ENCODE measurements at regions not wholly inside any gene's neighbourhood (a gene's known extent, or its start where the extent isn't known, plus 50 kb on each side); places are given as distances from the start of the nearest gene placed in this dataset.

GRCh38 chr2:6081955-6082624, 389.9 kb downstream of the SOX11 start:
- Mint-ChIP-seq H3K27me3 (no peaks in the 10 kb centered on the region), H3K9me3 (no peaks in the 10 kb centered on the region), H3K4me3 (no peak overlapping the region), H3K4me1 (no peaks in the 10 kb centered on the region), H3K36me3 (ENCODE audit: low read depth) (no peaks in the 10 kb centered on the region), H3K27ac (no peak overlapping the region)
- no peak for DNase-seq
- POLR2A ChIA-PET, result no interaction called here
- CTCF ChIA-PET, result no interaction called here

GRCh38 chr2:6082625-6083018, 390.4 kb downstream of the SOX11 start:
- H3K4me3 Mint-ChIP-seq, result no peak overlapping the region
- no peaks in the 10 kb centered on the region for H3K4me1 Mint-ChIP-seq
- CTCF ChIA-PET, result no interaction called here
- H3K27me3 Mint-ChIP-seq, result no peaks in the 10 kb centered on the region
- no peak for DNase-seq
- POLR2A ChIA-PET, result no interaction called here
- H3K9me3 Mint-ChIP-seq, result no peaks in the 10 kb centered on the region
- no peak overlapping the region for H3K27ac Mint-ChIP-seq
- H3K36me3 Mint-ChIP-seq (ENCODE audit: low read depth), result no peaks in the 10 kb centered on the region

GRCh38 chr2:6083136-6083535, 391.0 kb downstream of the SOX11 start:
- Mint-ChIP-seq H3K27ac (no peak overlapping the region), H3K36me3 (ENCODE audit: low read depth) (no peaks in the 10 kb centered on the region), H3K9me3 (peaks cover 3% of the 10 kb centered on the region), H3K4me1 (no peaks in the 10 kb centered on the region), H3K4me3 (no peak overlapping the region), H3K27me3 (no peaks in the 10 kb centered on the region)
- no peak for DNase-seq
- POLR2A ChIA-PET, result no interaction called here
- CTCF ChIA-PET, result no interaction called here

GRCh38 chr2:6089474-6089873, 397.3 kb downstream of the SOX11 start:
- ChIA-PET CTCF (no interaction called here), POLR2A (no interaction called here)
- no peaks in the 10 kb centered on the region for H3K27me3 Mint-ChIP-seq
- no peak overlapping the region for H3K4me3 Mint-ChIP-seq
- DNase-seq, result no peak
- no peaks in the 10 kb centered on the region for H3K36me3 Mint-ChIP-seq (ENCODE audit: low read depth)
- peaks cover 6% of the 10 kb centered on the region for H3K9me3 Mint-ChIP-seq
- H3K4me1 Mint-ChIP-seq, result no peaks in the 10 kb centered on the region
- H3K27ac Mint-ChIP-seq, result no peak overlapping the region

- Mint-ChIP-seq H3K4me1 (no peaks in the 10 kb centered on the region), H3K36me3 (ENCODE audit: low read depth) (no peaks in the 10 kb centered on the region)
- POLR2A ChIA-PET, result no interaction called here
These were observed 411.2 kb downstream of the SOX11 start for GRCh38 chr2:6103372-6103771.

GRCh38 chr2:6103949-6104348, 411.8 kb downstream of the SOX11 start:
- no peaks in the 10 kb centered on the region for H3K36me3 Mint-ChIP-seq (ENCODE audit: low read depth)
- ChIA-PET CTCF (no interaction called here), POLR2A (no interaction called here)
- DNase-seq, result no peak
- H3K4me3 Mint-ChIP-seq, result no peak overlapping the region
- no peak overlapping the region for H3K27ac Mint-ChIP-seq
- no peaks in the 10 kb centered on the region for H3K4me1 Mint-ChIP-seq
- no peaks in the 10 kb centered on the region for H3K27me3 Mint-ChIP-seq
- H3K9me3 Mint-ChIP-seq, result no peaks in the 10 kb centered on the region

More at GRCh38 chr2:6103372-6103771, 411.2 kb downstream of the SOX11 start:
- Mint-ChIP-seq H3K27ac (no peak overlapping the region), H3K4me3 (no peak overlapping the region), H3K9me3 (no peaks in the 10 kb centered on the region), H3K27me3 (no peaks in the 10 kb centered on the region)
- CTCF ChIA-PET, result no interaction called here
- DNase-seq, result no peak

- Mint-ChIP-seq H3K4me1 (no peaks in the 10 kb centered on the region), H3K9me3 (no peaks in the 10 kb centered on the region), H3K27me3 (no peaks in the 10 kb centered on the region), H3K27ac (no peak overlapping the region), H3K36me3 (ENCODE audit: low read depth) (no peaks in the 10 kb centered on the region), H3K4me3 (no peak overlapping the region)
- CTCF ChIA-PET, result no interaction called here
- no peak for DNase-seq
- POLR2A ChIA-PET, result no interaction called here
These were observed 415.1 kb downstream of the SOX11 start for GRCh38 chr2:6107290-6107689.

- Mint-ChIP-seq H3K4me1 (no peaks in the 10 kb centered on the region), H3K36me3 (ENCODE audit: low read depth) (no peaks in the 10 kb centered on the region), H3K27me3 (no peaks in the 10 kb centered on the region), H3K9me3 (no peaks in the 10 kb centered on the region), H3K27ac (no peak overlapping the region), H3K4me3 (no peak overlapping the region)
- DNase-seq, result no peak
- POLR2A ChIA-PET, result no interaction called here
- CTCF ChIA-PET, result no interaction called here
These were observed 417.6 kb downstream of the SOX11 start for GRCh38 chr2:6109831-6110230.

- POLR2A ChIA-PET, result no interaction called here
- Mint-ChIP-seq H3K9me3 (no peaks in the 10 kb centered on the region), H3K4me3 (no peak overlapping the region), H3K4me1 (no peaks in the 10 kb centered on the region), H3K27me3 (no peaks in the 10 kb centered on the region), H3K27ac (no peak overlapping the region), H3K36me3 (ENCODE audit: low read depth) (no peaks in the 10 kb centered on the region)
- CTCF ChIA-PET, result no interaction called here
- DNase-seq, result no peak
These were observed 419.6 kb downstream of the SOX11 start for GRCh38 chr2:6111781-6112261.

GRCh38 chr2:6113786-6114185, 421.6 kb downstream of the SOX11 start:
- no peaks in the 10 kb centered on the region for H3K4me1 Mint-ChIP-seq
- no peak for DNase-seq
- H3K9me3 Mint-ChIP-seq, result no peaks in the 10 kb centered on the region
- ChIA-PET CTCF (no interaction called here), POLR2A (no interaction called here)
- no peak overlapping the region for H3K4me3 Mint-ChIP-seq
- H3K27me3 Mint-ChIP-seq, result no peaks in the 10 kb centered on the region
- no peak overlapping the region for H3K27ac Mint-ChIP-seq
- H3K36me3 Mint-ChIP-seq (ENCODE audit: low read depth), result no peaks in the 10 kb centered on the region

- POLR2A ChIA-PET, result no interaction called here
- Mint-ChIP-seq H3K4me3 (no peak overlapping the region), H3K4me1 (no peaks in the 10 kb centered on the region), H3K36me3 (ENCODE audit: low read depth) (no peaks in the 10 kb centered on the region), H3K9me3 (peaks cover 4% of the 10 kb centered on the region), H3K27me3 (no peaks in the 10 kb centered on the region), H3K27ac (no peak overlapping the region)
- no peak for DNase-seq
- CTCF ChIA-PET, result no interaction called here
These were observed 435.5 kb downstream of the SOX11 start for GRCh38 chr2:6127718-6128117.

- no peak for DNase-seq
- H3K27me3 Mint-ChIP-seq, result no peaks in the 10 kb centered on the region
- ChIA-PET CTCF (no interaction called here), POLR2A (no interaction called here)
- H3K27ac Mint-ChIP-seq, result no peak overlapping the region
- H3K4me3 Mint-ChIP-seq, result no peak overlapping the region
- peaks cover 2% of the 10 kb centered on the region for H3K9me3 Mint-ChIP-seq
- H3K4me1 Mint-ChIP-seq, result no peaks in the 10 kb centered on the region
- H3K36me3 Mint-ChIP-seq (ENCODE audit: low read depth), result no peaks in the 10 kb centered on the region
These were observed 447.0 kb downstream of the SOX11 start for GRCh38 chr2:6139142-6139541.

- POLR2A ChIA-PET, result no interaction called here
- H3K9me3 Mint-ChIP-seq, result peaks cover 4% of the 10 kb centered on the region
- no peak overlapping the region for H3K4me3 Mint-ChIP-seq
- H3K27me3 Mint-ChIP-seq, result no peaks in the 10 kb centered on the region
- no peaks in the 10 kb centered on the region for H3K36me3 Mint-ChIP-seq (ENCODE audit: low read depth)
- H3K27ac Mint-ChIP-seq, result no peak overlapping the region
- H3K4me1 Mint-ChIP-seq, result no peaks in the 10 kb centered on the region
- CTCF ChIA-PET, result no interaction called here
- DNase-seq, result no peak
These were observed 447.7 kb downstream of the SOX11 start for GRCh38 chr2:6139916-6140315.

- ChIA-PET POLR2A (no interaction called here), CTCF (no interaction called here)
- Mint-ChIP-seq H3K4me3 (no peak overlapping the region), H3K4me1 (no peaks in the 10 kb centered on the region), H3K36me3 (ENCODE audit: low read depth) (no peaks in the 10 kb centered on the region), H3K27ac (no peak overlapping the region), H3K27me3 (no peaks in the 10 kb centered on the region), H3K9me3 (peaks cover 6% of the 10 kb centered on the region)
- no peak for DNase-seq
These were observed 448.3 kb downstream of the SOX11 start for GRCh38 chr2:6140509-6140908.
